GM19463 (cell line): ENCODE measurements at regions not wholly inside any gene's neighbourhood (a gene's known extent, or its start where the extent isn't known, plus 50 kb on each side); places are given as distances from the start of the nearest gene placed in this dataset.
"Not testable (repeated sequence)": the region's sequence is repeated elsewhere in the genome, so short reads cannot be mapped to it uniquely, and the experiment has no call there.

Experiments
- ATAC-seq: cut with Tn5 transposase; IDR thresholded peaks from one replicate; pipeline ENCODE4 v1.9.1; 2021; ENCODE audit warnings: mild to moderate bottlenecking, moderate library complexity; ENCODE audit not compliant: unreplicated experiment

DNA sequence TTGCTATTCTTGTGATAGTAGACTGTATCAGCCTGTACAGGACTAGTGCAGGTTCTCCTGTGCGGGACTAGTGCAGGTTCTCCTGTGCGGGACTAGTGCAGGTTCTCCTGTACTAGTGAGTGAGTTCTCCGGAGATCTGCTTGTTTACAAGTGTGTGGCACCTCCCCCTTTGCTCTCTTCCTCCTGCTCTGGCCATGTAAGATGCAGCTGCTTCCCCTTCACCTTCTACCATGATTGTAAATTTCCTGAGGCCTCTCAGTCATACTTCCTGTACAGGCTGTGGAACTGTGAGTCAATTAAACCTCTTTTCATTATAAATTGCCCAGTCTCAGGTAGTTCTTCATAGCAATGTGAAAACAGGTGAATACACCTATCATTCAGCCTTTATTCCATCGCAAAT, 289.6 kb downstream of the TEX29 start:
- ATAC-seq = no peak

DNA sequence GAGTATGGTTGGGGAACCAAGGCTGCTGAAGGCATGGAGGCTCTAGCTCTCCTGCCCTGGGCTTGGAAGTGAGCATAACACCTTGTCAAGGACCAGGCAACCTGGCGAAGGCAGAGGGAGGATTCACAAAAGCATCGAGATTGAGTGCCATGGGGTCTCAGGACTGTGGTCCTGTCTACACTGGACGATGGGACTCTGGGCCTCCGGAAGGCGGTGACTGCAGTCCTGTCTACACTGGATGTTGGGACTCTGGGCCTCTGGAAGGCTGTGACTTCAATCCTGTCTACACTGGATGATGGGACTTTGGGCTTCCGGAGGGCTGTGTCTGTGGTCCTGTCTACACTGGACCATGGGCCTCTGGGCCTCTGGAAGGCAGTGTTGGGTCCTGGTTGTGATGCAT, 290.4 kb downstream of the TEX29 start:
- ATAC-seq = no peak

DNA sequence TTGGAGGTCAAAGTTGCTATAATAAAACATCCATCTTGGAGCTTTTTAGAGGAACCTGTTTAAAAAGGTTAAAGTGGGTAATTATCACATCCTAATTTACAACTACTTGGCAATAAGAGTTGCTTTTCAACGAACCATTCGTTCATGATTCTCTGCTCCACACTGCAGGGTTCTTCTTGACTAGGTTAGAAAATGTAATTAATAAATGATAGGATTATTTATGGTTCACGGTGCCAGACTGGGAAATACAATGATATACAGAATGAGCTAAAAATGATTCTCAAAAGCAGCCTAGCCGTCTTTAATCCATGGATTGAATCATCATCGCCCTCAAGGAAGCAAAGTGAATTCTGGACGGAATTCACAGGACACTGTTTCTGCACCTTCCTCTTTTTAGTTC, 291.2 kb downstream of the TEX29 start:
- no peak for ATAC-seq

DNA sequence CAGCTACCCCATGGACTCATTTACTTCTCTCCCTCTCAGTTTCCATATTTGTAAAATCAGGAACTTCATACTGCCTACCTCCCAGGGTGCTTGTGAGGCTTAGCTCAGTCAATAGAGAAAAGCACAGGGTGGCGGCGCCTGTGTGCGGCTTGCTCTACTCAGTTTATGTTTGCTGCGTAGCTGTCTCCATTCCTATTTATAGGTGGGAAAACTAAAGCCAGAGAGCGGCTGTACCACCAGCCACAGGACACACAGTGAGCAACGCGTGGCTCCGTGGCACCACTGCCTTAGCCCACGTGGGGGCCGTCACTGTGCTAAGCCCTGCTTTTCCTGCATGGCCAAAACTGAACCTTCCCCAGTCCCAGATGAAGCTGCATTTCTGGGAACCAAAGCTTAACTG, 292.4 kb downstream of the TEX29 start:
- ATAC-seq = no peak

DNA sequence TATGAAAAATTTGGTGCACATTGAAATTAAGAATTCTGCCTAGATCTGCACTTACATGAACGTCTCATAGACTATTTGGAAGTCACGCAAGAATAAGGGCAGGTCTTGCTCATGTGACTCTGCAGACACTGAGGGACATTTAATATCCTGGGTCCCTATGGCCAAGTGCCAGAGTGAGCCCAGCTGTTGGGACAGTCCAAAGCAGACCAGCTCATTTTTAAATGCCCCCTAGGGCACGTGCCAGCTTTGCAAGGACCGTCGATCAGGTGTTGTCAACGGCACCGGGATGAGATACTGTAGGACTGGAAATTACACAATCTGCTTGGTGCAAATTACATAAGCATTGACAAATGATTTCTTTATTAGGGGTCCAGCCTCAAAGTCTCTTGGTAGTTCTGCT, 293.6 kb downstream of the TEX29 start:
- no peak for ATAC-seq

DNA sequence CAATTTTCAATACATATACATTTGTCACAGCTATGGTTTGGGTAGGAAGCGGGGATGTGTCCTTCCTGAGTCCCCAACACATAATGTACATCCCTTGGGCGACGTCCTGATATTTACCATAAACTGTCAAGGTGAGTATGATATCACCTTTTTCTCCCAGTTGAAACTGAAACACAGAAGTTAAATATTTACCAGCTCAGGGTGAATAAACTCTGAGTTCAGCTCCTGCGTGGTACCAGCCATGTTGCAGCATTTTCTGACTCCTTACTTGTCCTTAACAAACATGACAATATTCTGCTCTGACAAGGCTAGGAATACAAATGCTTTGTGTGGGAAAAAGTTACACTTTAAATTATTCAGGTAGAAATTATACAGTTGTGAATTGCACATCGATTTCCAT, 294.2 kb downstream of the TEX29 start:
- no peak for ATAC-seq

DNA sequence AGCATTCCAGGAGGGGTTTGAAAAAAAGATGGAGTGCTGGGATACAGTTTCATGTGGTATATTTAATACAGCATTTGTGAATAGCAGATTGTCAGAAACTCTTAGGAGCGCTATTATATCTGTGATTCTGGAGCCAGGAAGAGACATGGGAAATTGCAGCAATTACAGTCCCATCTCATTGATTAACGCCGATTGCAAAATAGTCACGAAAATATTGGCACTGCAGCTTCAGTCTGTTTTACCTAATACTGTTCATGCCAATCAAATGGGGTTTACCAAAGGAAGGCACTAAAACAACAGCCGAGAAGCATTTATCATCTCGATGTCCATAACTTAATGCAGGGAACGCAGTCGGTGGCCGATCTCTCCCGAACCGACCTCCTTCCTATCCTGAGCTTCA, 295.8 kb downstream of the TEX29 start:
- ATAC-seq = no peak

DNA sequence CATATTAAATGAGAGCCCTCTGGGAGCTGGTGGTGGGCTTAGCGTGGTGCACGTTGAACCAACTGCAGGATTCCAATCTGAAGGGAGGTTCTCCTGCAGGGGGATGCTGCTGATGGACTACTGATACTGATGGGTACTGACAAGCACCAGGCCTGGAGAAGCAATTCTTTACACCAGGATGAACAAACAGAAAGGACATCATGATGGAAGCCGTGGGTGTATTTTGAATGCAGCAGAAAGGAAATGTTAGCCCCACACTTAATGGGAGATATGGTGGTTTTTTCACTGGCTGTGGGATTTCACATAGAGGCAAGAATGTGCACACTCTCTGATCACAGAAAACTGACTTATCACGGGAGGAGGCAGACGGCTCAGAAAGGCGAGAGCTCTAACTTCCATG, 299.7 kb downstream of the TEX29 start:
- ATAC-seq = no peak

DNA sequence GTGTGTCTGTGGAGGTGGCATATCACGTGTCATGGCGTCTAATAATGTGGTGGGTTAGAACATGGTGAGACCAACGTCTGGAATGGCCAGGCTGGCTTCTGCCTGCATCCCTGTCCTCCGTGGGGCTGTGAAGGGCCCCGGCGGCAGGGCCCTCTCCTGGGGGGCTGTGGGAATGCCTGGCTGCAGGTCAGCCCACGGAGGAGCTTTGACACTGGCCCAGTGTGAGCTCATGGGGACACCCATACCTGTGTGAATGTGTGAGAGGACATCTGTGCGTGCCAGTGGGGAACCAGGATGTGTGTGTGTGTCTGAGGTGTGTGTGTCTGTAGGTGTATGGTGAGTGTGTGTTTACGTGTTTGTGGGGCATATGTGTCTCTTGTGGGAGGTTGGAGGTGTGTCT, 300.1 kb downstream of the TEX29 start:
- no peak for ATAC-seq

DNA sequence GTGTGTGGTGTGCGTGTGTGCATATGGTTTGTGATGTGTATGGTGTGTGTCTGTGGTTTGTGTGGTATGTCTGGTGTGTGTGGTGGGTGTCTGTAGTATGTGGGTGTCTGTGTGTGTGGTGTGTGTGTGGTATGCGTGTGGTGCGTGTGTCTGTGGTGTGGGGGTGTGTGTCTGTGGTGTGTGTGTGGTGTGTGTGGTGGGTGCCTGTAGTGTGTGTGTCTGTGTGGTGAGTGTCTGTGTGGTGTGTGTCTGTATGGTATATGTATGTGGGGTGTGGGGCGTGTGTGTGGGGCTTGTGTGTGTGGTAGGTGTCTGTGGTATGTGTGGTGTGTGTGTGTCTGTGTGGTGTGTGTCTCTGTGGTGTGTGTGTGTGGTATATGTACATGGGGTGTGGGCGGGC, 300.7 kb downstream of the TEX29 start:
- ATAC-seq = no peak

DNA sequence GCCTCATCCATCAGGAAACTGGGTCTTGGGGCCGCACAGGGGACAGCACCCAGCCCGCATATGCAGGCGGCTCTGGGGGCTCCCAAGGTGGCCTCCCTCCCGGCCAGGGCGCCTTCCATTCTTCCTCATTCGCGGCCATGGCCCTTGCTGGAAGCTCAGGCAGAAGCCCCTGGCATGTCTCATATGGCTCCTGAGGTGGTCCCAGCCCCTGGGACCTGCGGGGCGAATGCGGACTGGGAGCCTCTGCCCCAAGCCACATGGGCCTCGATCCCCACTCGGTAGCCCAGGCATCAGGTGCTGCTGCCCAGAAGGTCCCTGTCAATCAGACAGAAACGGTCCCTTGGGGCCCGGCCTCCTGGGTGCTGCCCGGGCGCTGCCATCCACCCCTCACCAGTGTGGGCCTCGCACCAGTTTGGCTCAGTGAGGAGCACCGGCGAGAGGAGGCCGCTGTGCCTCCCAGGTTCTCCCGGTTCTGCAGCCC, 301.6 kb downstream of the TEX29 start:
- no peak for ATAC-seq

DNA sequence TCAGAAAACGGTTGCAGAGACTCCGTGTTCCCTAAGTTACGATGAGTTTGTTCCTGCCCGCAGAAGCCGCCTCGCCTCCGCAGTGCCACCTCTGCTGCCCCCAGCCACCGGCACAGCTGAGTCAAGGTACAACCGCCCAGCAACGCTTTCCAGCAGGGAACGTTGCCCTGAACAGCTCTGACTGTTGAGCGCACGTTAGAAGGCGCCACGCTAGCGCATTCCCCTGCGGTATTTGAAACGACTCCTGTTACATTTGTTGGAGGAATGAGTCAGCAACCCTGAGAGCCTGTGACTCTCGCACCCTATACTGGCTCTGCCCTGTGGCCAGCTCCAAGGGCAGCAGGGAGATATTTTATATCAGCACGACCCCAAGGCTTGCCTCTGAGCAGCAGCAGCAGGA, 302.8 kb downstream of the TEX29 start:
- ATAC-seq = no peak

DNA sequence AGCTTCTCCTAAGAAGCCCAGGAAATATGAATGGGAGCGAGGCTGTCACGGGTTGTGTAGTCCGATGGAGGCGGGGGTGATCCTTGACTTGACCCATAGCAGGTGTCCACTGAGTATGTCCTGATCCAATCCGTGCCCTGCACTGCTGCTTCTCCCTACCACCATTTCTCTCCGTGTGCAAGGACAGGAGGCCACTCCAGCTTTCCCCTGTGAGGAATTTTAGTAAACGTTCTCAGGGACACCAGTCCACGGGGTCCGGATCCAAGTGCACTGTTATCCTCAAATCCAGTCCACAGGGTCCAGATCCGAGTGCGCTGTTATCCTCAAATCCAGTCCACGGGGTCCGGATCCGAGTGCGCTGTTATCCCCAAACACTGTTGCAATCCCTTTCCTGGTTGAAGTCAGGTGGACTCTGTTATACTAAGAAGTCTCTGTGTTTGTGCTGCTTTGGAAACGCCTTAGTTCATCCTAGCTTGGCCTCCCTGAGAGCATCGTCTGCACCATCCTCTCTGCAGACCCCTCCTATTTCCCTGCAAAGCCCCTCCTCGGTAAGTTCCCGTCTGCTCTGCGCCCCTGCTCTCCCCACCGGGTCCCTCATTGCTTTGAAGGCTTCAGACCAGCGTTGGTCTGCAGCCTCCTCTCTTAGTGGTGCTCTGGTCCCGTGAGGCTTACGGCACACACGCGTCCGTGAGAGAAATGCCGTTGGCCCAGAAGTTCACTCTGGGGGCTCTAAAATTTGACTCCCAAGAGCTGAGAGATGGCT, 303.5 kb downstream of the TEX29 start:
- ATAC-seq = no peak

DNA sequence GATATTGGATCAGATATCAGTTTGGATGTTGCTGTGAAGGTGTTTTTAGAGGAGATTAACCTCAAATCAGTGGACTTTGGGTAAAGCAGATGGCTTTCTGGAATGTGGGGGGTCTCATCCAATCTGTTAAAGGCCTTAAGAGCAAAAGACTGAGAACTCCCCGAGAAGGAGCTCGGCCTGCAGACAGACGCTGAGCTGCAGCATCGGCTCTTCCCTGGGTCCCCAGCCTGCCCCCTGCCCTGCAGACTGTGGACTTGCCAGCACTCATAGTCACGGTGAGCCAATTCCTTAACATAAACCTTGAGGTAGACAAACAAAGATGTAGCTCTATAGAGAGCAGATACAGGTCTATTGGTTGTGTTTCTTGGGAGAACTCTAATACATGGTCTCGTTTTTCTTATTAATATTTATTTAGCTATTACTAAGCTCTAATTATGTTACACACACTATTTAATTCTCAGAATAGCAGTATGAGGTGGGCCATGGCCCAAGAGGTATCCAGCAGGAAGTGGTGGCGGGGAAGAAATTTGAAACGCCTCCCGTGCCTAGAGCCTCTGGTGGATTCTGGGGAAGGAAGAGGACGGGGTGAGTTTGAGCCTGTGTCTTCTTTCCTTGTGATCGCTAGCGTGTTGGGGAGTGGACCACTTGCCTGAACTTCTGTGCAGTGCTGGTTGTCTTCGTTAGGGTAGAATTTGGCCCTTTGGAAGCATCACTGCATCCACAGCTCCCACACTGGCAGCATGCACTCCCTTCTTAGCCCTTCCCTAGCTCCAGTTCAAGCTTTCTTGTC, 305.3 kb downstream of the TEX29 start:
- no peak for ATAC-seq

DNA sequence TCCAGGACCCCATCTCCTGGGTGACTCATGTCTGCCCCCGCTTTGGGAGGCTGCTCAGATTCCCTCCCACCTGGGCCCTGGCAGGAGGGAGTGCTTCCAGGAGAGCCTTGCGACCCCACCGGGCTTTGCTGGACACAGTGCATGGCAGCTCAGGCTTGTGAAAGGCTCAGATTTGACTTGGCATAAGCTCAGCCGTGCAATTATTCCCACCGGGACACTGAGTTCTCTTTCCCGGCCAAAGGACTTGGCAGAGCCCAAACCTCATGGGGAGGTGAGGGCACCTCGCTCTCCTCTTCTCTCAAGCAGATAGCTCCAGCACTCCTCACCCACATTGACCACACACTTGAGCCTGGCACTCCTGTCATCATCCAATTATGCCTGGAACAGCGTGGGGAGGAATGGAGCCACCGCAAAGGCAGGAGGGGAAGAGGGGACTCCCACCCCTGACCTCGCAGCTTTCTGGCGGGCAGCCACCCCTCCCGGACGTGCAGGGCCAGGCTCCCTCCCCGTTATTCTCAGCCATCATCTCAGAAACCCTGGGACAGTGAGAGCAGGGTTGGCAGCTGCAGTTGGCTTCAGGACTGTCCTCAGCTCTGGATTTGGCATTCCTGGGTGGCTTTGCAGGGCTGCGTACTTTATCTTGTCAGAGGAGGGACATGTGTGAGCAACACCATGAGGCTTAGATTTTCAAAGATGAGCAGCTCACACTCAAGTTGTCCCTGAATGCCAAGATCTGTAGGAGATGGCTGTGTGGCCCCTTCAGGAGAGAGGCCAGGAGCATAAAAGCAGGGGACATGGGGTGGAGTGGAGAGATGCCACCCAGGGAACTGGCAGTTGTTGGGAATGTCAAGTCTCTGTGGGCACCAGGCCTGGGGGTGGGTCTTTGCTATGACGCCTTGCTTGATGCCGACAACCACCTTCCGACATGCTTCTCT, 306.2 kb downstream of the TEX29 start:
- no peak for ATAC-seq

DNA sequence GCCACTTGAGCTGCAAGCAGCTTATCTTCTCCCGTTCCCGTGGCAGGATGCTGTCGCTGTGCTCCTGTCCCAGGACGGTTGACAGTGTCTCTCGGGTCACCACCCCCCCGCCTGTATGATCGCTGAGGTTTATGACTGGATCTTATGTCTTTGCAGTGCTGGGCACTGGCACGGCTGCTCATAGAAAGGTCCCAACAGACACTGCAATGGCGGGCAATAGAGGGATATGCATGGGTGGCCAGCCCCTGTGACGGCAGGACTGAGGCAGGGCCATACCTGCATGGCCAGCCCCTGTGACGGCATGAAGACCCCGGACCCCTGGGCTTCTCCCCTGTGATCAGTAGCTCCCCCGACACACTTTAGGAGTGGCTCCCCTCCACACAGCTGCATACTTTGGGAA, 307.2 kb downstream of the TEX29 start:
- no peak for ATAC-seq

DNA sequence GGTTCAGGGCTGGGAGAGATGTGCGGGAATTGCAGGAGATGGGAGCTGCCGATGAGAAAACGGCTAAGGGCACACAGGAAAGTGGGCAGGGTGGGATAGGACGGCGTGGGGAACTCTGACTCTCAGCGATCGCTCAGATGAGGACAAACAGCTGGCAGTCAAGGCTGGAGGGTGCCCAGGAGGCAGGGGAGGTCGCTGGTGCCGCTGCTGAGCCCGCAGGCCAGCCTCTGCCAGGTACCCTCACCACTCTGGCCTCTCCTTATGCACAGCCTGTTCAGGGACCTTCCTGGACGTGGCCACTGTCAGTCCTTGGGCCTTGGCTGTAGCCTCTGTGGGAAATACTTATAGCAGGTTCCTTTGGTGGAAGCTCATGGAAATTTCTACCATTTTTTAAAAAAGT, 308.6 kb downstream of the TEX29 start:
- no peak for ATAC-seq

DNA sequence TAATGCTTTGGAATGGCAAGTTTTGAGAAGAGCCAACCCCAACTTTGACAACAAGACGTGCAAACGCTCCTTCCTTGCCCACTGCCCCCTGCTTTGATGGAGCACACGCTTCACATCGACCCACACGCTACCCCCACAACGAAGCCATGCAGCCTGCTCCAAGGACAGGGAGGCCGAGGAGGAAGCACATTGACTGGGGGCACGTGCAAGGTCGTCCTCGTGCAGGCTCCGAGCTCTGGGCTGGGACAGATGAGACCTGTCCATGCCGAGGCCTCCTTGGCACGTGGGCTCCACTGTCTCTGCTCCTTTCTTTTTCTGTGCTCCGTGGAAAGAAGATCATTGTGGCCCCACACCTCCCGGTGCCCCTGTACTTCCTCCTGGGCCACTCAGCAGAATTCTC, 309.0 kb downstream of the TEX29 start:
- ATAC-seq = no peak

DNA sequence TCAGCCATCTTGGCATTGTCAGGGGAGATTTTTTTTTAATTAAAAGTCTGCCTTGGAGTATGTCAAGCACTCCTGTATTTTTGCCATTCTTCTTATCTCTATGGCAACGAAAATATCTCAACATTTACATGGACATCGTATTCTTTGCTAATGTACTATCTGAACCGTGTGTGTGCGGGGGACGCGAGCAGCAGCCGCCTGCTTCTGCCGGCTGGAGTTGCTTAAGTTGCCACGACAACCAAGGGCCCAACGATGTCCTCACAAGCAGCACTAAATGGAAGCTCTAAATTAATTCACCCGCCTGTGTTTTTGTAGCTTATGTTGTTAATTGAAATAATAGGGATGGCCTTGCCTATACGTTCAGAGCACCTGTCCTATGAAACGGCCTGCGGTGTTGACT, 309.5 kb downstream of the TEX29 start:
- no peak for ATAC-seq

DNA sequence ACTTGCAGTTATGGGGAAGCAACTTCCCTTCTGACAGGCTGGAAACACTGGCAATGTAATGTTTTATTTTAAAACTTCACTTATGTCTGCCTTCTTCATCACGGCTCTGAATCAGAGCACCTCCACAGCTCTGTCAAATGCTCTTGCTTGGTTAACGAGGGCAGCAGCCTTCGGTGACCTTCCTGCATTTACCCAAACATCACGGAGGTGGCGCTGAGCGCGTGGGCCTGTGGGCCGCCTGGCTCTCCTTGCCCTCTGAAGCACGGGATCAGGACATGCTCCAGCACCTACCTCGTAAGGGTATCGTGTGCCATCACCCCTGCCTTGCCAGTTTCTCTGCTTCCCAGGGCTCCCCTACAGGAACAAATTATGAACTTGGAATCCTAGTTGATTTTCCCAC, 310.0 kb downstream of the TEX29 start:
- no peak for ATAC-seq

DNA sequence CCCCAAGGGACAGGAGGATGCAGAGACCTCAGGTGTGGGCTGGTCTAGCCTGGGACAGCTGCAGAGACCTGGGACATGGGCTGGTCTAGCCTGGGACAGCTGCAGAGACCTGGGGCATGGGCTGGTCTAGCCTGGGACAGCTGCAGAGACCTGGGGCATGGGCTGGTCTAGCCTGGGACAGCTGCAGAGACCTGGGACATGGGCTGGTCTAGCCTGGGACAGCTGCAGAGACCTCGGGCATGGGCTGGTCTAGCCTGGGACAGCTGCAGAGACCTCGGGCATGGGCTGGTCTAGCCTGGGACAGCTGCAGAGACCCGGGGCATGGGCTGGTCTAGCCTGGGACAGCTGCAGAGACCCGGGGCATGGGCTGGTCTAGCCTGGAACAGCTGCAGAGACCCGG, 310.8 kb downstream of the TEX29 start:
- not testable (repeated sequence) for ATAC-seq
